ENCODE measurements at regions not wholly inside any gene's neighbourhood (a gene's known extent, or its start where the extent isn't known, plus 50 kb on each side); places are given as distances from the start of the nearest gene placed in this dataset.

DNA sequence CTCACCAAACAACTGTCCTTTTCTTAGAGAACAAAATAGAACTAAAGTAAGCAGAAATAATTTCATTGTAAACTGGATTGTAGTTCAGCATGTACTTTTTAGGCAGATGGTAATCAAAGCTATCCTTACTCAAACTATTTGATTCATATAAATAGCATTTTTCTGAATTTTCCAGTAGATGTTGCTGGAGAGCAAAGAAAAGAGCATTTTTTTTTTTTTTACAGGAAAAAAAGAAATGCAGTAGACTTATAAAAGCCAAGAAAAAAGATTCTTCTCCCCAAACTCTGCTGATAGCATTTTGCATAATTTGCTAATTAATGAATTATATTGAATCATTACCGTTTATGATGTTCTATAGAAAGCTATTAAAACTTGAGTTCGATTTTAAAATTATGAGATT is 715.3 kb upstream of the WWC1 start:
- Histone ChIP-seq H3K27me3 (ENCODE audit: control insufficient read depth, insufficient read depth, low read length) (peaks cover 4% of the 10 kb centered on the region), H3K4me1 (ENCODE audit: control insufficient read depth, insufficient read depth, low read length, poor library complexity, severe bottlenecking) (no peaks in the 10 kb centered on the region), H3K4me3 (ENCODE audit: low read depth, low read length) (no peak overlapping the region), H3K9me3 (ENCODE audit: control insufficient read depth in 2 of 2, low read length in 2 of 2) (no peaks in the 10 kb centered on the region), H3K36me3 (ENCODE audit: control insufficient read depth, insufficient read depth, low read length) (no peaks in the 10 kb centered on the region), H3K27ac (ENCODE audit: insufficient read depth, low read length, poor library complexity, severe bottlenecking) (no peak overlapping the region)
- Mint-ChIP-seq H3K27ac (no peak overlapping the region), H3K9me3 (peaks cover 0 to 4% (median 0%) of the 10 kb centered on the region in 7 donors), H3K4me3 (no peak overlapping the region), H3K36me3 (no peaks in the 10 kb centered on the region), H3K4me1 (peaks cover 0 to 17% (median 1%) of the 10 kb centered on the region in 4 donors), H3K27me3 (no peaks in the 10 kb centered on the region)
- DNase-seq = no peak
- no peak for ATAC-seq (ENCODE audit: low read depth in 2 of 2)

DNA sequence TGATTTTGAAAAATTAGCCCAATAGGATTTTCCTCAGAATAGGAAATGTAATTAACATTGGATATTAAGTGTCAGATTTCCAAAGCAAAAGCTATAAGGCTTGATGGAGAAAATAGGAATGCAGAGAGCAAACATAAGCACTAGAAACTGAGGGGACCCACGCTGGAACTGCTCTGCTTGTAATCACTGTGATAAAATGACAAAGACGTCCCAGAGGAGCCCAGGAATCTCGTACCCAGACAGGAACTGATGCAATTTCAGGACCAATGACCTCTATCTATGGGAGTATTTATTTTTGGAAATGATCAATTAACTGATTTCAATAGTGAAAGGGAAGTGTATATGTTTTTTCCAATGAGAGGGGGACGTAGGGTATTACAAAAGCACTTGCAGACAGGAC is 714.5 kb upstream of the WWC1 start:
- Mint-ChIP-seq H3K4me1 (peaks cover 0 to 17% (median 1%) of the 10 kb centered on the region in 4 donors), H3K27me3 (no peaks in the 10 kb centered on the region), H3K9me3 (peaks cover 0 to 4% (median 0%) of the 10 kb centered on the region in 7 donors), H3K27ac (no peak overlapping the region), H3K36me3 (no peaks in the 10 kb centered on the region), H3K4me3 (no peak overlapping the region)
- Histone ChIP-seq H3K9me3 (ENCODE audit: control insufficient read depth in 2 of 2, low read length in 2 of 2) (peaks cover 0 to 2% of the 10 kb centered on the region in 2 experiments), H3K27ac (ENCODE audit: insufficient read depth, low read length, poor library complexity, severe bottlenecking) (no peak overlapping the region), H3K27me3 (ENCODE audit: control insufficient read depth, insufficient read depth, low read length) (peaks cover 4% of the 10 kb centered on the region), H3K4me1 (ENCODE audit: control insufficient read depth, insufficient read depth, low read length, poor library complexity, severe bottlenecking) (no peaks in the 10 kb centered on the region), H3K4me3 (ENCODE audit: low read depth, low read length) (no peak overlapping the region), H3K36me3 (ENCODE audit: control insufficient read depth, insufficient read depth, low read length) (no peaks in the 10 kb centered on the region)
- DNase-seq (no peak), ATAC-seq (ENCODE audit: low read depth in 2 of 2) (no peak)

- Histone ChIP-seq H3K4me1 (ENCODE audit: control insufficient read depth, insufficient read depth, low read length, poor library complexity, severe bottlenecking) (no peaks in the 10 kb centered on the region), H3K27ac (ENCODE audit: insufficient read depth, low read length, poor library complexity, severe bottlenecking) (no peak overlapping the region)
- ATAC-seq (ENCODE audit: low read depth in 2 of 2) = no peak
These were observed 713.8 kb upstream of the WWC1 start for GRCh38 chr5:167577616-167578015.

GRCh38 chr5:167578977-167579692 is 712.3 kb upstream of the WWC1 start:
- Histone ChIP-seq H3K4me3 (ENCODE audit: low read depth, low read length) (no peak overlapping the region), H3K27ac (ENCODE audit: insufficient read depth, low read length, poor library complexity, severe bottlenecking) (no peak overlapping the region), H3K4me1 (ENCODE audit: control insufficient read depth, insufficient read depth, low read length, poor library complexity, severe bottlenecking) (no peaks in the 10 kb centered on the region), H3K27me3 (ENCODE audit: control insufficient read depth, insufficient read depth, low read length) (peaks cover 2% of the 10 kb centered on the region), H3K9me3 (ENCODE audit: control insufficient read depth in 2 of 2, low read length in 2 of 2) (peaks cover 0 to 2% of the 10 kb centered on the region in 2 experiments), H3K36me3 (ENCODE audit: control insufficient read depth, insufficient read depth, low read length) (no peaks in the 10 kb centered on the region)
- peaks cover 0 to 6% (median 0%) of the 10 kb centered on the region in 4 donors for H3K4me1 Mint-ChIP-seq
- H3K27me3 Mint-ChIP-seq = no peaks in the 10 kb centered on the region
- ATAC-seq (ENCODE audit: low read depth in 2 of 2) (no peak), DNase-seq (no peak)
- H3K27ac Mint-ChIP-seq = no peak overlapping the region
- peaks cover 0 to 2% (median 1%) of the 10 kb centered on the region in 7 donors for H3K9me3 Mint-ChIP-seq
- no peaks in the 10 kb centered on the region for H3K36me3 Mint-ChIP-seq
- no peak overlapping the region for H3K4me3 Mint-ChIP-seq

More at GRCh38 chr5:167577616-167578015, 713.8 kb upstream of the WWC1 start:
- H3K4me3 ChIP-seq (ENCODE audit: low read depth, low read length) = no peak overlapping the region
- Mint-ChIP-seq H3K4me1 (peaks cover 0 to 13% (median 1%) of the 10 kb centered on the region in 4 donors), H3K27me3 (no peaks in the 10 kb centered on the region), H3K36me3 (no peaks in the 10 kb centered on the region), H3K27ac (no peak overlapping the region), H3K4me3 (no peak overlapping the region), H3K9me3 (peaks cover 0 to 2% (median 0%) of the 10 kb centered on the region in 7 donors)
- no peak for DNase-seq
- H3K9me3 ChIP-seq (ENCODE audit: control insufficient read depth in 2 of 2, low read length in 2 of 2) = peaks cover 0 to 2% of the 10 kb centered on the region in 2 experiments
- H3K27me3 ChIP-seq (ENCODE audit: control insufficient read depth, insufficient read depth, low read length) = peaks cover 4% of the 10 kb centered on the region
- H3K36me3 ChIP-seq (ENCODE audit: control insufficient read depth, insufficient read depth, low read length) = no peaks in the 10 kb centered on the region

DNA sequence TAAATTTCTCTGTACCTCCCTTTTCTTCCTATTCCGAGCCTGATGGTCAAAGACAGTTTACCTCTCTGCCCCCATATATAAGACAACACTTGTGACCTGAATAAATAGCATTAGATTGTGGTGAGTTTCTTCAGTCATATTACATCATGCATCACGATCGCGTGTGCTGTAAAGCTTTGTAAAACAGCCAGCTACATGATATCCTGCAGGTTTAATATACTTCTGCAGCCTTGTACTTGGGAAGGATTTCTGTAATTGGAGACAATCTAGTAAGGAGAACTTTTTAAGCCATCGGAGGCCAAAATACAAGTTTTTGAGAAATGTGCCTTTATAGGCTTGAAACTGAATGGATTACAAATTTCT is 711.8 kb upstream of the WWC1 start:
- H3K27ac Mint-ChIP-seq = no peak overlapping the region
- no peaks in the 10 kb centered on the region for H3K36me3 Mint-ChIP-seq
- no peaks in the 10 kb centered on the region for H3K4me1 ChIP-seq (ENCODE audit: control insufficient read depth, insufficient read depth, low read length, poor library complexity, severe bottlenecking)
- DNase-seq (no peak), ATAC-seq (ENCODE audit: low read depth in 2 of 2) (no peak)
- no peak overlapping the region for H3K4me3 ChIP-seq (ENCODE audit: low read depth, low read length)
- peaks cover 2% of the 10 kb centered on the region for H3K27me3 ChIP-seq (ENCODE audit: control insufficient read depth, insufficient read depth, low read length)
- H3K9me3 ChIP-seq (ENCODE audit: control insufficient read depth in 2 of 2, low read length in 2 of 2) = peaks cover 0 to 2% of the 10 kb centered on the region in 2 experiments
- H3K27ac ChIP-seq (ENCODE audit: insufficient read depth, low read length, poor library complexity, severe bottlenecking) = no peak overlapping the region
- no peak overlapping the region for H3K4me3 Mint-ChIP-seq
- peaks cover 0 to 2% (median 0%) of the 10 kb centered on the region in 4 donors for H3K4me1 Mint-ChIP-seq
- H3K36me3 ChIP-seq (ENCODE audit: control insufficient read depth, insufficient read depth, low read length) = no peaks in the 10 kb centered on the region
- H3K27me3 Mint-ChIP-seq = no peaks in the 10 kb centered on the region
- peaks cover 0 to 2% (median 1%) of the 10 kb centered on the region in 7 donors for H3K9me3 Mint-ChIP-seq

DNA sequence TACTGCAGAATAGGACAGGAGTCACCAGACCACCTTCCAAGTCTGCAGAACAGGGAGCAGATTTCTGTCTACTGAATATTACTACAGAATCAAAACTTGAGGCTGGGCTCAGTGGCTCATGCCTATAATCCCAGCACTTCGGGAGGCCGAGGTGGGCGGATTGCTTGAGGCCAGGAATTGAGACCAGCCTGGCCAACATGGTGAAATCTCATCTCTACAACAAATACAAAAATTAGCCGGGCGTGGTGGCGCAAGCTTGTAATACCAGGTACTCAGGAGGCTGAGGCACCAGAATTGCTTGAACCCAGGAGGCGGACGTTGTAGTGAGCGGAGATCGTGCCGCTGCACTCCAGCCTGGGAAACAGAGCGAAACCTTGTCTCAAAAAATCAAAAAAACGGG is 710.8 kb upstream of the WWC1 start:
- DNase-seq (no peak), ATAC-seq (ENCODE audit: low read depth in 2 of 2) (no peak)
- Histone ChIP-seq H3K9me3 (ENCODE audit: control insufficient read depth in 2 of 2, low read length in 2 of 2) (peaks cover 0 to 2% of the 10 kb centered on the region in 2 experiments), H3K4me1 (ENCODE audit: control insufficient read depth, insufficient read depth, low read length, poor library complexity, severe bottlenecking) (no peaks in the 10 kb centered on the region), H3K4me3 (ENCODE audit: low read depth, low read length) (no peak overlapping the region), H3K27me3 (ENCODE audit: control insufficient read depth, insufficient read depth, low read length) (peaks cover 2% of the 10 kb centered on the region), H3K27ac (ENCODE audit: insufficient read depth, low read length, poor library complexity, severe bottlenecking) (no peak overlapping the region), H3K36me3 (ENCODE audit: control insufficient read depth, insufficient read depth, low read length) (no peaks in the 10 kb centered on the region)
- Mint-ChIP-seq H3K27me3 (no peaks in the 10 kb centered on the region), H3K9me3 (peaks cover 0 to 4% (median 2%) of the 10 kb centered on the region in 7 donors), H3K4me1 (peaks cover 0 to 2% (median 0%) of the 10 kb centered on the region in 4 donors), H3K36me3 (no peaks in the 10 kb centered on the region), H3K4me3 (no peak overlapping the region), H3K27ac (no peak overlapping the region)

- Mint-ChIP-seq H3K27ac (no peak overlapping the region), H3K4me1 (no peaks in the 10 kb centered on the region), H3K27me3 (no peaks in the 10 kb centered on the region), H3K9me3 (peaks cover 0 to 5% (median 2%) of the 10 kb centered on the region in 7 donors), H3K36me3 (no peaks in the 10 kb centered on the region), H3K4me3 (no peak overlapping the region)
- H3K9me3 ChIP-seq (ENCODE audit: control insufficient read depth in 2 of 2, low read length in 2 of 2) = peaks cover 0 to 2% of the 10 kb centered on the region in 2 experiments
- H3K4me3 ChIP-seq (ENCODE audit: low read depth, low read length) = no peak overlapping the region
- no peak for ATAC-seq (ENCODE audit: low read depth in 2 of 2)
- no peaks in the 10 kb centered on the region for H3K27me3 ChIP-seq (ENCODE audit: control insufficient read depth, insufficient read depth, low read length)
- H3K36me3 ChIP-seq (ENCODE audit: control insufficient read depth, insufficient read depth, low read length) = no peaks in the 10 kb centered on the region
- H3K27ac ChIP-seq (ENCODE audit: insufficient read depth, low read length, poor library complexity, severe bottlenecking) = no peak overlapping the region
- no peak for DNase-seq
- no peaks in the 10 kb centered on the region for H3K4me1 ChIP-seq (ENCODE audit: control insufficient read depth, insufficient read depth, low read length, poor library complexity, severe bottlenecking)
These were observed 709.2 kb upstream of the WWC1 start for GRCh38 chr5:167582283-167582682.

DNA sequence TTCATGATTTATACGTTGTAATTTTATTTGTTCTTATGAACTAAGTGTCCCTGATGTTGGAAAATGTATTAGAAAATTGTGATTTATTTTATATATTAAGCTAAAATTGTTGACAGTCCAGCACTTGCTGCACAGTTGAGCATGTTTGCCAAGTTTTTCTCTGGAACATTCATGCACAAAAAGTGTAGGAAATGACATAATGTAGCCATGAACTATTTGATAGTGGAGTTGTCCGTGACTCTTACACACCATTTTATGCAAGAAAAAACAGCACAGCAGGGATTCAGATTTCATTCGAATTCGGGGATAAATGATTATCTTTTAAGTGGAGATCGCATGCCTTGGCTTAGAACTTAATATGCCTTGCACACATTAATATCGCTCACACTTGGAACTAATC is 708.6 kb upstream of the WWC1 start:
- H3K27me3 ChIP-seq (ENCODE audit: control insufficient read depth, insufficient read depth, low read length) = no peaks in the 10 kb centered on the region
- Mint-ChIP-seq H3K9me3 (peaks cover 0 to 5% (median 1%) of the 10 kb centered on the region in 7 donors), H3K27ac (no peak overlapping the region), H3K27me3 (no peaks in the 10 kb centered on the region), H3K4me3 (no peak overlapping the region), H3K4me1 (no peaks in the 10 kb centered on the region), H3K36me3 (no peaks in the 10 kb centered on the region)
- H3K27ac ChIP-seq (ENCODE audit: insufficient read depth, low read length, poor library complexity, severe bottlenecking) = no peak overlapping the region
- H3K36me3 ChIP-seq (ENCODE audit: control insufficient read depth, insufficient read depth, low read length) = no peaks in the 10 kb centered on the region
- DNase-seq = no peak
- no peak for ATAC-seq (ENCODE audit: low read depth in 2 of 2)
- no peaks in the 10 kb centered on the region for H3K4me1 ChIP-seq (ENCODE audit: control insufficient read depth, insufficient read depth, low read length, poor library complexity, severe bottlenecking)
- no peak overlapping the region for H3K4me3 ChIP-seq (ENCODE audit: low read depth, low read length)
- H3K9me3 ChIP-seq (ENCODE audit: control insufficient read depth in 2 of 2, low read length in 2 of 2) = peaks cover 0 to 2% of the 10 kb centered on the region in 2 experiments
